ENCODE measurements at regions not wholly inside any gene's neighbourhood (a gene's known extent, or its start where the extent isn't known, plus 50 kb on each side); places are given as distances from the start of the nearest gene placed in this dataset.

- TF ChIP-seq, protein P1, sequence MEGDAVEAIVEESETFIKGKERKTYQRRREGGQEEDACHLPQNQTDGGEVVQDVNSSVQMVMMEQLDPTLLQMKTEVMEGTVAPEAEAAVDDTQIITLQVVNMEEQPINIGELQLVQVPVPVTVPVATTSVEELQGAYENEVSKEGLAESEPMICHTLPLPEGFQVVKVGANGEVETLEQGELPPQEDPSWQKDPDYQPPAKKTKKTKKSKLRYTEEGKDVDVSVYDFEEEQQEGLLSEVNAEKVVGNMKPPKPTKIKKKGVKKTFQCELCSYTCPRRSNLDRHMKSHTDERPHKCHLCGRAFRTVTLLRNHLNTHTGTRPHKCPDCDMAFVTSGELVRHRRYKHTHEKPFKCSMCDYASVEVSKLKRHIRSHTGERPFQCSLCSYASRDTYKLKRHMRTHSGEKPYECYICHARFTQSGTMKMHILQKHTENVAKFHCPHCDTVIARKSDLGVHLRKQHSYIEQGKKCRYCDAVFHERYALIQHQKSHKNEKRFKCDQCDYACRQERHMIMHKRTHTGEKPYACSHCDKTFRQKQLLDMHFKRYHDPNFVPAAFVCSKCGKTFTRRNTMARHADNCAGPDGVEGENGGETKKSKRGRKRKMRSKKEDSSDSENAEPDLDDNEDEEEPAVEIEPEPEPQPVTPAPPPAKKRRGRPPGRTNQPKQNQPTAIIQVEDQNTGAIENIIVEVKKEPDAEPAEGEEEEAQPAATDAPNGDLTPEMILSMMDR (IDR thresholded peaks at IDR 0.05), result no peak
- no peak for TF ChIP-seq POLR2A (IDR thresholded peaks at IDR 0.05)
Observed at GRCh38 chr7:125871431-125871830, 941.8 kb upstream of the POT1 start.
